ENCODE measurements at regions not wholly inside any gene's neighbourhood (a gene's known extent, or its start where the extent isn't known, plus 50 kb on each side); places are given as distances from the start of the nearest gene placed in this dataset.

DNA sequence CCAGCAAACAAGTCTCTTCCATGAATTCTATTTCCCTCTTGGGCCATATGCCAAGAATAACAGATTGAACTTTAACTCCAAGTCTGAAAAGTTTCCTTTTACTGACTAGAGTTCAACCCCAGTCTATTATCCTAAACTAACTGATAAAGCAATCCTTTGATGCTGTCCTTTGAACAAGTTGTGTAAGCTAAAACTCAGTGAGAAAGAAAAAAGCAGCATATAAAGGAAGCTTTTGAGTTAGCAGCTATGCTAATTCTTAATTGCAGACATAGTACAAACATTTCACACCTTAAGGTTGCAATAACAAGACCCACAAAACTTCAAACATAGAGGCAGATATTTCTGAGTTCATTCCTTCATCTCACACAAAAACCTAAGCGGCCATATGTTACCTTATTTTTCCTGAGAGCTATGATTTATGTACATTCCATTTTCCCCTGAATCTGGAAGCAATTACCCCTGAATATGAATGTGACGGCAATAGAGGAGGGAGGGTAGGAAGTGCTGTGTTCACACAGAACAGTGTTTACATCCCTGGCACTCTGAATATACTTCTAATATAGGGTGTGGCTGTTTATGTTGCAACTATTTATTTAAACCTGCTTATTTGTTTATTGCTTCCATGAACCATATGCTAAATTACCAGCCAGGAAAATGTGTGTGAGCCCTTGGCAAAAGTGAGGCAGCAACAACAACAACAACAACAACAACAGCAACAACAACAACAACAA lies 180.6 kb downstream of the IRS1 start:
- DNase-seq: no peak

DNA sequence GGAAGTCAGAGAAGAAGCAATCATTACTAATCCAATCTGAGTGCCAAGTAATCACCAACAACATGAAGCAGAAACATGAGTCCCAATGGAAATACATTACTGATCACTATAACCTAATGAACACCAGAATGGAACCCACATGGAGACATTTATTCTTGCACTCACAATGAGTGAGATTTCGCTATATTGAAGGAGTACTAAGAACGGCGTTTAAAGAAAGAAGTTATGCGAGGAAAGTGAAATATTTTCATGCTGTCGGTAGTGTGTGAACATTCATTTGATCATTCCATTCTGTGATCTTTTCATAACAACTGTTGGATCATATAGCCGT lies 181.1 kb downstream of the IRS1 start:
- no peak for DNase-seq

DNA sequence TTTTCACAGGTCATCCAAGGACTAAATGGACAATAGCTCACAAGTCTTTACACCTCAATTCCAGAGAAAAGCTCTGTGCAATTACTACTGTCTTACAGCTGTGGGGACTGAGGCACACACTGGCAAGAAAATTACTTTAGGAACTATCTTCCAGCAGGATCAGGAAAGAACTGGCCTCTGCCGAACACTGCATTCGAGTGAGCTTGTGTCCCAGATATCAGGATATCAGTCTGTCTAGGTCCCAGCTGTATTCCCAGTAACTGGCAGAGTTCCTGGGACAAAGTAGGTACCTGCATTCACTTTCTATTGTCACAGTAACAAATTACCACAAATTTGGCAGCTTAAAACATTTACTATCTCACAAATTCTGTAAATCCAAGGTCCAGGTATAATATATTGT lies 183.7 kb downstream of the IRS1 start:
- no peak for DNase-seq

DNA sequence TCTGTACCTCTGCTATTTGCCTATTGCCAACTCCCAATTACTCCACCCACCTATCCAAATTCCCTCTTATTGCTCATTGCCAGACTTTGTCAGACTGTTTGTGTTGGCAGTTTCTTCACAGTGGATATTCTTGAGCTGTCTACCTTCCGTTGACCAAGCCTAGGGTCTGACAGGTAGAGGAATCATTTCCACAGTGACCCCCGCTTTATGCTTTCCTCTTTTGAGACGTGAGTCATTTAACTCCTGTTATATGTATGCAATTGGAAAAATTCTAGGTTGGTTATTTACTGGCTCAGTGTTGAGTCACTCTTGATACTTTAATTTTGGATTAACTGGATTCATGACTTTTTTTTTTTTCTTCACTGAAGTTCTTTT lies 187.7 kb downstream of the IRS1 start:
- no peak for DNase-seq

DNA sequence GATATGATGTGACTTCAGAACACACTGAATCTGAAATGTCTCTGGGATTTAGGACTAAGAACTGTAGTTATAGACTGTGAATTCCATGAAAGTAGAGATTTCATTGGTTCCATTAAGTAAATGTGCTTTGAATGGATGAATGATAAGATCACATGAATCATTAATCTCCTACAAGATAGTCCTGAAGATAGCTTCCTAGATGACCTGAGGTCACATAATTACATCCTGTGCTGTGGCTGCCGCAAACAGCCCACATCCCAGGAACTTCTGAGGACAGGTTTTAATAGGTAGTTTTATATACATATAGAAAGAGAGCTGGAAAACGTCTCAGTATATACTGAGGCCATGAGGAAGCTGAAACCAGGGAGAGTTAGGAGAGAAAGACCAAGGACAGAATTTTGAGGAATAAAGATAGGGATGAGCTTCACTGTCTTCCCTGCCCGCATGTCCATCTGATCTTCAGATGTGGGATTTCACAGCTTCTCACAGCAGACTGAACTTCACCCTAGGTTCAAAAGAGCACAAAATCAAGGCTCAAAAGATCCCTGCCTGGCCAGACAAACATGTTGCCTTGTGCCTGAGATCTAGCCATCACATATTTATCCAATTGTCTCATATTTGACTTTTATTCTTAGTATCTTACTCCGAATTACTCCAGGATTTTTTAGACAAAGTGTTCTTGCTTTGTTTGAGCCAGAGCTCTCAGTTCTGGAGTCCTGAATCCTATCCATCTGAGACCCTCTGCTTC lies 188.2 kb downstream of the IRS1 start:
- DNase-seq: no peak

DNA sequence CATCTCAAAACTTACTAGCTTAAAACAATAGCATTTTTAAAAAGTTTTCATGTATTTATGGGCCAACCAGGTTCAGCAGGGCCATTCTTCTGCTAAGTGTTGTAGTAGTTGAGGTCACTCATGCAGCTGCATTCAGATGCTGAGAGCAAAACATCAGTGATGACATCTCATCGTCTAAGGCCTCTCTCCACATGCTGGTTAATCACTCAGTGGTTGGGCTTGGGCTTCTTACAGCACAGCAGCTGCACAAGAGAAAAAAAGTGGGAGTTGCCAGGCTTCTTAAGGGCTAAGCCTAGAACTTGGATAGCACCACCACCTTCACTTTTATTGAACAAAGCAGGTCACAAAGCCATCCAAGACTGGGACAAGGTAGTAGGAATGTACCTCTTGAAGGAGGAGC lies 190.3 kb downstream of the IRS1 start:
- DNase-seq: no peak

DNA sequence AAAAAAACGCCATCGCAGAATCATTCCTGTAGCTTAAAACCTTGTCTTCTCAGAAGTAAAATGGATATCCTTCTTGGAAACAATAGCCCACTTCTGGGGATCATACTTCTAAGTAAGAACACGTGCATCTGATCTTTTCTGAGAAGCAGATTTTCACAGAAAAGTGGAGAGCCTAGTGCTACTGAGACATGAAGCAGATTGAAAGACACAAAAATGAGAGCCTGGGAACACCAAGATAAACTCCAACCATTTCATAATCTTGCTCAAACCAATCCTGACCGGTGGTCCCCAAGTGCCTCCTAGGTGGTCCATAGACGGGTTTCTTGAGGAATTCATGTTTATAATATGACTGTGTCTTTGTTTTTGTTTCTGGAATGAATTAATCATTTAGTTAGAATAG lies 191.2 kb downstream of the IRS1 start:
- no peak for DNase-seq

DNA sequence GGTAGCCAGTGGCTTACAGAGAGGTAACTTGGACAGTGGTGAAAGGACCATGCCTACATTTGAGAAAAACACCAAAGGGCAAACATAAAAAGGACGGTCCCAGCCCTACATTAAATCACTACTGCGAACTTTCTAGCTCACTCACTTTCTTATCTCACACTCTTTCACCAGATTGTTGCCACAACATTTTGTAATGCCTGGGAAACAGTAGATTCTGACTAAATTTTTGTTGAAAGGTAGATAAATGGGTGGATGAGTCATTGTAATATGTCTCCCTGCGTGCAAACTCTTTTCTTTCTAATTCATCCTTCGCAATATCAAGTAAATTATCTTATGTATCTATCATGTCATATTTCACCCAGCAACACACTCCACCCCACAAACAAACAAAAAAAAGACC lies 192.2 kb downstream of the IRS1 start:
- no peak for DNase-seq

DNA sequence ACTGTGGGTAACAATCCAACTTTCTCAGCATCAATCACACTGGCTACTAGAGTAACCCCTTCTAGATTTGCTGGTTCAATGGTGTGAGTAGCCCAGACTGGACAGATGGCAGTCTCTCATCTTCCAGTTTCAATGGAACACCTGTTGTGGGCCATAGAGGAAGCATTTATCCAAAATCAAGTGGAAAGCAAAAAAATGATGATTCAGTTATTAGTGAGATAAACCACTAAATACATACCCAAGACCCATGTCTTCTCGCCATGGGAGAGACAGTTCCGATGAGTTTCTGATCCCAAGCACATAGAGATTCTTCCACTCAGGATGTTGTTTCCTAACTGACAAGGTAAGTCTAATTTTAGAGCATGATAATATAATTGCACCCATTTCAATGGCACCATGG lies 194.0 kb downstream of the IRS1 start:
- DNase-seq: no peak

DNA sequence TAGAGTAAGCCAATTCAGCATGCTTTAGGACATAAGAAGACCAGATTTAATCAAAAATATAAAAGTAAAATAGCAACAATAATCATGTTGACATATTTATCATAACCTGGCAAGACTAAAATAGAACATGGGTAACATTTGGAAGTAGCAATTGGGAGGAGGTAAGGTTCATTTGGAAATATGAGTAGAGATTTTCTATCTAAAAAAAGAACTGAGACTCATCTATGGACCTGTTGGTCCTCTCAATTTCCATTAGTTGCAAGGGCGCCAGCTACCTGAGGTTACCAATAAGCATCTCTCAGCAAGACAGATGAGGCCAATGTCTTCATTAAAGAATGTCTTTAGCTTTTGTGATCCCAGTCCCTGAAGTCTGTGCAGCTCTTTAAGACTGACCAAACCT lies 196.0 kb downstream of the IRS1 start:
- no peak for DNase-seq

DNA sequence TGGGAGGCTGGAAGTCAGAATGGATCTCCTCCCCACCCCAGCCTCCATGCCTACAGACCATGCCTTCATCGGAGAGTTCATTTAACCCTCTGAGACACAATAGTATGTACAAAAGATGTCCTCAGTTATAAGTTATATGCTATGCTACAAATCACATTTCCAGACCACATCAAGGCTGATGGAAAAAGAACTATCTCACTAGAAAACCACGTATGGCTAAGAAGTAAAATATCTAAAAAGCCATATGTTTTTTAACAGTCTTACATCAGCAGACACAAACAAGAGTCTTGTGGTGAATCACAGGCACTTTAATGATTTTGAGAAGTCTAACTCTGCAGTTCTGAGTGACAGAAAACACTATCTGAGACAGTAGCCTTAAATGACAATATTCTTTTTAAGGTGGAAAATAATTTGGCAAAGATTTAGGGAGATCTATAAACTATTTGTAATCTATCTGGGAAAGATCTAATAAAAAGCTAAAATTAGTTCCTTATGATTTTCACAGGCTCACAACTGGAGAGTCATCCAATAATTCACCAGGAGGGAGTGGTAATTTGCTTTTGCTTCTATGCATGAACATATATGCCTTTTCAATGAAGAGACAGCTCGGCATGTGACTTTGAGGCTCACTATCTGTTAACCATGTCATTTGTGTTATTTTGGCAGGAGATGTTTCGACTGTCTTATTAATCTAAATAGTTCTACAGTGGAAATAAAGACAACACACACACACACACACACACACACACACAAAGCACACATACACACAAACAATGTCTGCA lies 197.5 kb downstream of the IRS1 start:
- DNase-seq: no peak

DNA sequence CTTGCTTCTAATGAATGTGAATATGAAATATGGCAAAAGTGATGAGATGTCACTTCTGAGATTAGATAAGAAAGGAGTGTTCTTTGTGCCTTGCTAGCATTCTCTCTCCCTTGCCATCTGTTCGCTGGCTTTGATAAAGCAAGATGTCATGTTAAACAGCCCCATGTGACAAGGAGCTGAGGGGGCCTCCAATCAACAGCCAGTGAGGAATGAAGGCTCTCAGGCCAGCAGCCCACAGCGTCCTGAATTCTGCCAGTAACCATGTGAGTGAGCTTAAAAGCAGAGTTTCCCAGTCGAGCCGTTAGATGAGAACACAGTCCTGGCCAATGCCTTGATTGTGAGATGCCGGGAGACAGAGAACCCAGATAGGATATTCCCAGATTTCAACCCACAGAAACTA lies 198.8 kb downstream of the IRS1 start:
- no peak for DNase-seq

DNA sequence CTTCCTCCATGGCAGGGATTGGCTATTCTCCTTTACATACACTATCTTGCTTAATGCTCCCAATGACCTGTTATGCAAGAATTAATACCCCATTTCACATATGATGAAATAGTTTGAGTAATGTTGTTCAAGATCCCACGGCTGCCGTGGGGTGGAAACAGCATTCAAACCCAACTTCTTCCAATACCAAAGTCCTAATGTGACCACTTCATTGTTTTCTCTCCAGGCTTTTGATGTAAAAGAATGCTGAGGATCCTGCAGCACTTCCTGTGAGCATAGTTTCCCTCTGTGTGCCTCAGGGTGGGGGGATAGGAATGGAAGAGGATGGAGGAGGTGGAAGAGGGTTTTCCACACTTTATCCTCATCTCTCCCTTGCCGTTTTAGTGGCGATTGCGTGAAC lies 199.4 kb downstream of the IRS1 start:
- DNase-seq: no peak

DNA sequence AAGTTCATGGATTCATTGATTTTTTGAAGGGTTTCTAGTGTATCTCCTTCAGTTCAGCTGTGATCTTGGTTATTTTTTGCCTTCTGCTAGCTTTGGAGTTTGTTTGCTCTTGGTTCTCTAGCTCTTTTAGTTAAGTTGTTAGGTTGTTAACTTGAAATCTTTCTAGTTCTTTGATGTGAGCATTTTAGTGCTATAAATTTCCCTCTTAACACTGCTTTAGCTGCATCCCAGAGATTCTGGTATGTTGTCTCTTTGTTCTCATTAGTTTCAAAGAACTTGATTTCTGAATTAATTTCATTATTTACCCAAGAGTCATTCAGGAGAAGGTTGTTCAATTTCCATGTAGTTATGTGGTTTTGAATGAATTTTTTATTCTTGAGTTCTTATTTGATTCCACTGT lies 210.6 kb downstream of the IRS1 start:
- DNase-seq: no peak

DNA sequence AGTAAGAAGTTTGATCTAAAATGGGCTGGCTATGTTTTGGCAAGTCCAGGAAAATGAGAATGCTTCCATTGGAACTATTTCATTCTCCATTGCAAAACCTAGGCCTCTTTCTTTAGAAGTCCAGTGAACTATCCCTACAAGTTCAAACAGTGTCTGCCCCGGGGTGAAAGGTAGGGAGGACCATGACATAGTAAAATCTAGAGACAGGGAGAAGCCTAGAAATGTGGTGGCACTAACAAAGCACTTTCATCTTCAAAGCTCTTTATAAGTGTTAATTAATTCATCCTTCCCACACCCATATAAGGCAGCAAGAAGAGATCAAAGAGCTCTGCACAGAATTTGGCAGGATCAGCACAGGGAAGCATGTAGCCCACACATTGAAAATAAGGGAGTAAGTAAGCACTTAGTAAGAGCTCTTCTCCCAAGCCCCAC lies 214.5 kb downstream of the IRS1 start:
- no peak for DNase-seq

DNA sequence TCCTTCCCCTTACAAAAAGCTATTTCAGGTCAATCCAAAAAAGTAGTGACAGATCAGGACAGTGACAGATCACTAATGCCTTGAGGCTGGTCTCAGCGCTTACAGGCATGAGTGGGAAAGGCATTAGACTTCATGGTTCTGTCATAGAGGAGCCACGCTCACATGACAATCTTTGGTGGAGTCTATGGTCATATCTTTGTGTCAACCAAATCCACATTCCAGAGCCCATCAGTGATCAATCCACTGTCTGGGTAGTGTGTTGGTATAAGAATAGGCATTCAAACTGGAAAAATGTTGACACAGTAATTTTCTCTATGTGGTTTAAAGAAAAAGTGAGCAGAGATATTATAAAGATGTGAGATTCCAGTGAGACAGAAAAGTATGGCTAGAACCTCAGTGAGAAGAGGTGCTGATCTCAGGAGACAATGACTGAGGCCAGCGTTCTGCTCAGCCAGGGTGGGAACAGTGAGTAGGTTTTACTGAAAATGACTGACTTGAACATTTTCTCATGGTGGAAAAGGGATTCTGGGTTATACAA lies 215.0 kb downstream of the IRS1 start:
- no peak for DNase-seq

DNA sequence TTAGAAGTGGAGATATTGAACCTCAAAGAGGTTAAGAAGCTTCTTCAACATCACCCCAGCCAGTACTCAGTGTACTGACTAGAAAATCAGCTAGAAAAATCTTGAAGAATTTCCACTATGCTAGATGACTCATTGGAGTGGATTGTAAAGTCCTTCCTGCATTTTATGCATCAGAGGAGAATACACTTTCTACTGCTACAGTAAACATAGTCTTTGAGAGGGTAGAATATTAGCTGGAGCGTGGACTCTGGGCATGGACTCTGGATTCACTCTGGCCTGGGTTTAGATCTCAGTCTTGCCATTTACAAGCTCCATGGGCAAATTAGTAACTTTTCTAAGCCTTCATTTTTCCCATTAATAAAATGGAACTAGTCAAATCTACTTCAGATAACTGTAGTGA lies 215.9 kb downstream of the IRS1 start:
- DNase-seq: no peak

DNA sequence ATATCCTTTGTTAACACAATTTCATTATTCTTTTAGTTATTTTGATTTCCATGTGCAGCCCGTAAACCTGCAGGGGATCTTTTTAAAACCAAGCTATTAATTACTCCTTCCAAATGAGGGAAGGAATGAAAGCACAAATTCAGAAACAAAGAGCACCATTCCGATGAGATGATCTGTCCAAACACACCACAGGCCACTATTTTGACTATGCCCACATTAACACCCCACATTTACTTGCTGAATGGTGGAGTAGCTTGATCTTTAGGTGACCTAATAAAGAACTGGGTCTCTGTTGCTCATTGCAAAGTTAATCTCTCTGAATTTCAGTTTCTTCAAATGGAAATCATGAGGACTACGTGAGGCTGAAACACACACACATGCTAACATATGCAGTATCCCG lies 218.0 kb downstream of the IRS1 start:
- no peak for DNase-seq

DNA sequence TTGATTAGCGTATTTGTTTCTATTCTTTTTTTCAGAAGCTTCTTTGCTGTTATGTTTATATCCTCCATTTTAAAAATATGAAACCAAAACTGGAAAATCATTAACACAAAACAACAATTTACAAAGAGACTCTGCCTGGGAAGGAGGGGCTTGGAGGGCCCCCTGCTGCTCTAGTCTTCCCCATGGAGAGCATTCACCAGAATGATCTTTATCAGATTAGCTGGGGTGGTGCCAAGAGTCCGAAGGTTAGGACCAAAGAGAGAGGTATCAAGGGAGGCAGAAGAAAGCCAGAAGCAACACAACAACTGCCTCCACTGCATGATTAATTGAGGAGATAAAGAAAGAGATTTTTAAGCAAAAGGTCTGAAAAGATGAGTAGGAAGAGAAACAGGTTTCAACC lies 218.6 kb downstream of the IRS1 start:
- no peak for DNase-seq

DNA sequence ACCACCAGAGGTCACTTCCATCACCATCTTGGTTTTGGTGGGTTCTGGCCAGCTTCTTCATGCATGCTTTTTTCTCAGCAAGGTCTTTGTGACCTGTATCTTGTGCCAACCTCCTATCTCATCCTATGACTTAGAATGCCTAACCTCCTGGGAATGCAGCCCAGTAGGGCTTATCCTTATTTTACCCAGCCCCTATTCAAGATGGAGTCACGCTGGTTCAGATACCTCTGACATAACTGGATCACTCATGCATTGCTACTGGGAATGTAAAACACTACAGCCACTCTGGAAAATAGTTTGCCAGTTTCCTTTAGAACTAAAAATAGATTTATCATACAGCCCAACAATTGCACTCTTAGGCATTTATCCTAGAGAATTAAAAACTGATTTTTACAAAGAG lies 219.2 kb downstream of the IRS1 start:
- no peak for DNase-seq

DNA sequence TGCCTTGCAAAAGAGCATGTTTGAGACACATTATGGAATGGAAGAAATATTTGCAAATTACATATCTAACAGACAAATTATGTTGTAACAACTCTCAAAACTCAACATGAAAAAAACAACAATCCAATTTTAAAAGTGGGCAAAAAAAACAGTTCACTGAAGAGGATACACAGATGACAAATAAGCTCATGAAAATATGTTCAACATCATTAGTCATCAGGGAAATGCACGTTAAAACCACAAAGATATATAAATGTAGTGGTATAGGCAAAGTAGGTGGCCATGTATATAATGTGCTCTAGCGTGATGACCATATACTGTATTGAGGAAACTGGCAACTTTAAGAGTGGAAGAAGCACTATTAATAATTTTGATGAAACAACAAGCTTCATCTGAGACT lies 220.1 kb downstream of the IRS1 start:
- DNase-seq: no peak

DNA sequence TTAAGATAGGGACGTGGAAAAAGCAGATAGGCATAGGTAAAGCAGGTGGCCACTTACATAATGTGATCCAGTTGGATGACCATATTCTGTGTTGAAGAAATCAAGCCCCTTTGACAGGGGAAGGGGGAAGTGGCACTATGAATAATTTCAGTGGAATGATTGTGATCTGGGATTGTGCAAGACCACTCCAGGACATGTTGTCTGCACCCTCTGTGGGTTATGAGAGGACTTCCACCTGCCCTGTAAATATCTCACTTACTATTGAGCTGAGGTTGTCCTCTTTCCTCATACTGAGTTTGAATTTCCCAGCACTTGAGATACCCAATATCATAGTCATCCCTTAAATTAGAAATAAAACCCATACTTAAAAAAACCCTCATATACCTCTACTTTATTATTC lies 220.7 kb downstream of the IRS1 start:
- DNase-seq: no peak

DNA sequence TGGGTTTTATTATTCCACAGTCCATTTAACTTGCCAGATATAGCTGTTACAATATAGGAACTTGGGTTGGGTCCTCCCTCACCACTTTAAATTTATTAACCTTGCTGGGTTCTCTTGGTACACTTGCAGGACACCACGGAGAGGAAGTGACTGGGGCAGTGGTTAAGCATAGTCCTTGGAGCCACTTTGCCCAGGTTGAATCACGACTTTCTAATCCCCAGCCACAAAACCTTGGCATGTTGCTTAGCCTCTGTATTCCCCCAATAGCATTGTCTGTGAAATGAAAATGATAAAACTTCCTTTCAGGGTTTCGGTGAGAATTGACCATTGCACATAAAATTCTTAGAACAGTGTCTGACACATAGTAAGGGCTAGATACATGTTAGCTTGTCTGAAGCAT lies 221.2 kb downstream of the IRS1 start:
- DNase-seq: no peak

DNA sequence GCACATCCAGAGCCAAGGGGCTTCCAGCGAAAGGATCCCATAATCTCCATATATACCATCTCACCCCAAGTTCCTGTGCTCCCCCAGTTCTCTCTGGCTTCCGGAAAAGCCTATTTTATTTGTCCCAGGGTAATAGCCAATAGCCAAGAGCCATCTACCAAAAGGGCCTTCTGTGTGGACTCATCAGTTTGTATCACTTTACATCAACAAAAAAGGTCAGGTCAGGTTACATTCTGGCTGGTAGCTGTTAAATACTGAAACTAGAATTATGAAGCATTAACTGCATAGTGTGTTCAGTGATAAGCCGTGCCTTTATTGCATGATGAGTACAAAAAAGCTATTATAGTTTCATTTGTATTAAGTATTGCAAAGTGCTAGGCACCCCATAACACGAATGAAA lies 223.7 kb downstream of the IRS1 start:
- DNase-seq: no peak

Data from CD4-positive, alpha-beta T cell treated with Interleukin-17A for 4 hours (primary cell).